PC-3 (cell line): ENCODE measurements at regions not wholly inside any gene's neighbourhood (a gene's known extent, or its start where the extent isn't known, plus 50 kb on each side); places are given as distances from the start of the nearest gene placed in this dataset.

Experiments used
- ATAC-seq: fragments of 200-7000 bp; cut with Tn5 transposase; 2 replicates; pipeline ENCODE4 v1.9.1; 2020; ENCODE audit warnings: mild to moderate bottlenecking, moderate library complexity
- BruUV-seq: library from RNA; stranded (reverse); fragments of 400-500 nt; replicated peaks from 2 replicates; lab custom pipeline; 2021; lab: Mats Ljungman, UMichigan
- CTCF ChIA-PET: fragments of 300-600 bp; sonication (Branson Sonifier 250); formaldehyde crosslinking; loops from one replicate; lab custom pipeline; 2022; ENCODE audit warnings: antibody characterized with exemption; lab: Charles Lee
- POLR2A ChIA-PET: fragments of 300-600 bp; sonication (Branson Sonifier 250); formaldehyde crosslinking; loops from one replicate; lab custom pipeline; 2022; ENCODE audit warnings: antibody characterized with exemption; ENCODE audit not compliant: unreplicated experiment; lab: Charles Lee
- DNase-seq: peaks from one replicate; pipeline ENCODE4 v3.0.0-alpha.2; 2015
- H2AFZ ChIP-seq: fragments of 300-600 bp; sonication (generic); 2 replicates; pipeline ENCODE4 v1.6.0; 2016; ENCODE audit warnings: antibody characterized with exemption, low read length
- H3F3A ChIP-seq: fragments of 300-600 bp; sonication (generic); one replicate; pipeline ENCODE4 v1.6.0; 2017; ENCODE audit warnings: antibody characterized with exemption, low read length, control low read depth, mild to moderate bottlenecking; ENCODE audit not compliant: unreplicated experiment
- H3K27ac ChIP-seq: fragments of 300-600 bp; sonication (generic); 2 replicates; pipeline ENCODE4 v1.5.1; 2016; ENCODE audit warnings: mild to moderate bottlenecking, low read length
- H3K27me3 ChIP-seq: fragments of 300-600 bp; sonication (generic); 2 replicates; pipeline ENCODE4 v1.6.1; 2016; ENCODE audit warnings: low read length, mixed read lengths
- H3K36me3 ChIP-seq: fragments of 300-600 bp; sonication (generic); 2 replicates; pipeline ENCODE4 v1.6.1; 2016; ENCODE audit warnings: low read depth, mixed run types, low read length, mixed read lengths
- H3K4me1 ChIP-seq: fragments of 300-600 bp; sonication (generic); 2 replicates; pipeline ENCODE4 v1.5.1; 2016; ENCODE audit warnings: low read length; ENCODE audit not compliant: insufficient read depth
- H3K4me2 ChIP-seq: fragments of 300-600 bp; sonication (generic); 2 replicates; pipeline ENCODE4 v1.6.0; 2016; ENCODE audit warnings: low read length
- H3K4me3 ChIP-seq: fragments of 300-600 bp; sonication (generic); 2 replicates; pipeline ENCODE4 v1.5.1; 2016; ENCODE audit warnings: mild to moderate bottlenecking, low read length, mixed read lengths
- H3K79me2 ChIP-seq: fragments of 300-600 bp; sonication (generic); 2 replicates; pipeline ENCODE4 v1.6.1; 2017; ENCODE audit warnings: low read length, mixed read lengths
- H3K9ac ChIP-seq: fragments of 300-600 bp; sonication (generic); 2 replicates; pipeline ENCODE4 v1.6.0; 2016; ENCODE audit warnings: mild to moderate bottlenecking, low read length
- H3K9me2 ChIP-seq: fragments of 300-600 bp; sonication (generic); replicated peaks from 2 replicates; pipeline ENCODE4 v1.6.1; 2016; ENCODE audit warnings: mixed run types, low read length, mixed read lengths
- H3K9me3 ChIP-seq: fragments of 300-600 bp; sonication (generic); 2 replicates; pipeline ENCODE4 v1.6.1; 2016; ENCODE audit warnings: low read length, mixed read lengths
- H4K20me1 ChIP-seq: fragments of 300-600 bp; sonication (generic); 2 replicates; pipeline ENCODE4 v1.6.1; 2016; ENCODE audit warnings: low read length, mixed read lengths
- EZH2 ChIP-seq: fragments of 300-600 bp; sonication (generic); IDR thresholded peaks from one replicate; pipeline ENCODE4 v1.6.1; 2017; ENCODE audit warnings: antibody characterized with exemption, mild to moderate bottlenecking, low read length; ENCODE audit not compliant: unreplicated experiment
- EZH2phosphoT487 ChIP-seq: fragments of 300-600 bp; sonication (generic); IDR thresholded peaks from 2 replicates; pipeline ENCODE4 v1.6.1; 2018; ENCODE audit warnings: mild to moderate bottlenecking, antibody characterized with exemption, low read length, borderline replicate concordance
- intact Hi-C: fragments of 100-400 bp; cut with micrococcal nuclease; formaldehyde crosslinking; loops from 2 replicates; pipeline ENCODE4 v1.9.0; 2023
- TF ChIP-seq, protein P1 (sequence below): fragments of 300-600 bp; sonication (generic); conservative IDR thresholded peaks from 2 replicates; pipeline ENCODE4 v1.5.1; 2017; ENCODE audit warnings: antibody characterized with exemption, low read depth, mild to moderate bottlenecking, low read length

GRCh38 chr18:73621091-73621490, 526.5 kb downstream of the FBXO15 start:
- CTCF ChIA-PET, result no interaction called here
- ATAC-seq, result no peak
- no peak overlapping the region for H3K9ac ChIP-seq
- no peaks in the 10 kb centered on the region for H3F3A ChIP-seq
- H3K4me2 ChIP-seq, result no peak overlapping the region
- POLR2A ChIA-PET, result no interaction called here
- no peak for DNase-seq
- no peaks in the 10 kb centered on the region for H3K9me3 ChIP-seq
- no TSS peak for BruUV-seq
- H4K20me1 ChIP-seq, result no peaks in the 10 kb centered on the region
- no peak overlapping the region for H2AFZ ChIP-seq
- no peaks in the 10 kb centered on the region for H3K79me2 ChIP-seq
- no peaks in the 10 kb centered on the region for H3K36me3 ChIP-seq
- H3K9me2 ChIP-seq, result no peaks in the 10 kb centered on the region
- H3K4me1 ChIP-seq, result peaks cover 11% of the 10 kb centered on the region
- H3K27me3 ChIP-seq, result no peaks in the 10 kb centered on the region
- no peak overlapping the region for H3K4me3 ChIP-seq
- intact Hi-C loops, result no loop called here
- H3K27ac ChIP-seq, result no peak overlapping the region
- TF ChIP-seq EZH2 (no peak), EZH2phosphoT487 (no peak)
- TF ChIP-seq, protein P1, sequence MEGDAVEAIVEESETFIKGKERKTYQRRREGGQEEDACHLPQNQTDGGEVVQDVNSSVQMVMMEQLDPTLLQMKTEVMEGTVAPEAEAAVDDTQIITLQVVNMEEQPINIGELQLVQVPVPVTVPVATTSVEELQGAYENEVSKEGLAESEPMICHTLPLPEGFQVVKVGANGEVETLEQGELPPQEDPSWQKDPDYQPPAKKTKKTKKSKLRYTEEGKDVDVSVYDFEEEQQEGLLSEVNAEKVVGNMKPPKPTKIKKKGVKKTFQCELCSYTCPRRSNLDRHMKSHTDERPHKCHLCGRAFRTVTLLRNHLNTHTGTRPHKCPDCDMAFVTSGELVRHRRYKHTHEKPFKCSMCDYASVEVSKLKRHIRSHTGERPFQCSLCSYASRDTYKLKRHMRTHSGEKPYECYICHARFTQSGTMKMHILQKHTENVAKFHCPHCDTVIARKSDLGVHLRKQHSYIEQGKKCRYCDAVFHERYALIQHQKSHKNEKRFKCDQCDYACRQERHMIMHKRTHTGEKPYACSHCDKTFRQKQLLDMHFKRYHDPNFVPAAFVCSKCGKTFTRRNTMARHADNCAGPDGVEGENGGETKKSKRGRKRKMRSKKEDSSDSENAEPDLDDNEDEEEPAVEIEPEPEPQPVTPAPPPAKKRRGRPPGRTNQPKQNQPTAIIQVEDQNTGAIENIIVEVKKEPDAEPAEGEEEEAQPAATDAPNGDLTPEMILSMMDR, result no peak

GRCh38 chr18:73617981-73618380, 529.7 kb downstream of the FBXO15 start:
- Histone ChIP-seq H3K4me1 (peaks cover 40% of the 10 kb centered on the region), H2AFZ (no peak overlapping the region), H3K9me2 (no peaks in the 10 kb centered on the region), H4K20me1 (no peaks in the 10 kb centered on the region), H3F3A (no peaks in the 10 kb centered on the region), H3K9ac (no peak overlapping the region), H3K36me3 (no peaks in the 10 kb centered on the region), H3K9me3 (0 out of 2 replicates have a peak, but pooled peaks cover 4% of the 10 kb centered on the region), H3K4me3 (no peak overlapping the region), H3K27ac (no peak overlapping the region), H3K79me2 (no peaks in the 10 kb centered on the region), H3K27me3 (no peaks in the 10 kb centered on the region), H3K4me2 (no peak overlapping the region)
- DNase-seq (peak; percentile 60), ATAC-seq (peak; percentile 35)
- POLR2A ChIA-PET, result no interaction called here
- BruUV-seq, result no TSS peak
- intact Hi-C loops, result loop anchor here (5.0 kb wide), 1 partner anchor 71 kb away; no protein-coding TSS in a partner anchor
- CTCF ChIA-PET, result no interaction called here
- TF ChIP-seq EZH2phosphoT487, result no peak
- TF ChIP-seq EZH2, result no peak
- TF ChIP-seq, protein P1, result no peak

DNA sequence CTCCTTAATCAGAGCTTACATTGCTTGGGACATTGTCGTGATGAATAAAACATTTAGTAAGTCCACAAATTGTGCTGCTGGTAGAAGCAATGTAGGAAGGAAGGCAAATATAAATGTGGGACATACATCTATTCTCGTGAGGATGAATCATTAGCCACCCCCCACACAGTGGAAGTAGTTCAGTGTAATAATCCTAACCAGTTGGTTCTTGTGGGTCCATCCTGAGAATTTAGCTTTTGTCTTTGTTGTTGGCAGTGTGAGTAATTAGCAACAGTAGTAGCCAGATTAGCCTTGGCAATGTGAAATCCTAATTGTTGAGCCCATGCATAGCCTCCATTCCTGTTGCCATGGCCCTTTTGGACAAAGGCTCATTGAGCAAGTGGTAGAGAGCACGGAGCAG, 532.1 kb downstream of the FBXO15 start:
- no TSS peak for BruUV-seq
- DNase-seq (peak; percentile 19), ATAC-seq (no peak)
- H3K27ac ChIP-seq, result peak overlapping the region; percentile 46
- peak overlapping the region; percentile 42 for H3K4me2 ChIP-seq
- H3K27me3 ChIP-seq, result no peaks in the 10 kb centered on the region
- H3K36me3 ChIP-seq, result no peaks in the 10 kb centered on the region
- H3K9me3 ChIP-seq, result 0 out of 2 replicates have a peak, but pooled peaks cover 4% of the 10 kb centered on the region
- H2AFZ ChIP-seq, result no peak overlapping the region
- no peak for TF ChIP-seq EZH2phosphoT487
- TF ChIP-seq, protein P1, result no peak
- TF ChIP-seq EZH2, result no peak
- no peaks in the 10 kb centered on the region for H3K79me2 ChIP-seq
- H3K4me3 ChIP-seq, result no peak overlapping the region
- POLR2A ChIA-PET, result no interaction called here
- no peak overlapping the region for H3K9ac ChIP-seq
- intact Hi-C loops, result loop anchor here (5.0 kb wide), 1 partner anchor 68 kb away; no protein-coding TSS in a partner anchor
- CTCF ChIA-PET, result no interaction called here
- no peaks in the 10 kb centered on the region for H3F3A ChIP-seq
- peaks cover 40% of the 10 kb centered on the region for H3K4me1 ChIP-seq
- H3K9me2 ChIP-seq, result no peaks in the 10 kb centered on the region
- H4K20me1 ChIP-seq, result no peaks in the 10 kb centered on the region
